ENCODE measurements at regions not wholly inside any gene's neighbourhood (a gene's known extent, or its start where the extent isn't known, plus 50 kb on each side); places are given as distances from the start of the nearest gene placed in this dataset.

DNA sequence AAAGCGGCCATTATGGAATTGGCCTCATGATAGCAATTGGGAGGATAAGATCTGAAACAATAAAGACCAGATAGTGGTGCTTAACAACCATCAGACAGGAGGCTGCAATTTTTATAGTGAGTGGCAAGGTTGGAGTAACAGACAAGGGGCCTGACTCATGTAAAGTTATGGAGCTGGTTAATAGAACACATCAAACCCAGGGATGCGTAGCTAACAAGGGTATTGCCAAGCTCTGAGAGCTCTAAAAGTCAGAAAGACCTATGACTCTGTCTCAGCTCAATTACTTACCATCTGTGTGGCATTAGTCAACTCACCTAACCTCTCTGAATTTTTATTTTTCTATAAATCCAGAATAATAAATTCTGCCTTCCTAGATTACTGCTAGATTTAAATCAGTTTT is 1731.5 kb upstream of the FLRT2 start:
- DNase-seq: no peak

DNA sequence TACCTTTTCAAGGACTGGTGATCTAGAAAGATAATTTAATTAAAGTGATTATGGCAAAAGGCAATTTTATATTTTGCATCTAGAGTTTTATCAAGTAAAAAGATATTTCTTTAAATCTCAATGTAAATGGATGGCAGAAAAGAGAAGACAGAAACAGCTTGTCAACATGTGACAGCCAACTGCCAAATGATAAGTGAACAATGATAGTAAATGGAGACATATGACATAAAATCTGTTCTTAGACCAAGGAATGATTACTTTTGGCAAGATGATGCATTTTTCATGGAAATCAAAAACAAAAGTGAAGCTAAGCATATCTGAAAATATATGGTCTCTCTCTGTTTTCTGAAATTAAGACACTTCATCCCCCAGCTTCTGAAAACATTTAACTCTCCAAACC is 1730.7 kb upstream of the FLRT2 start:
- no peak for DNase-seq

DNA sequence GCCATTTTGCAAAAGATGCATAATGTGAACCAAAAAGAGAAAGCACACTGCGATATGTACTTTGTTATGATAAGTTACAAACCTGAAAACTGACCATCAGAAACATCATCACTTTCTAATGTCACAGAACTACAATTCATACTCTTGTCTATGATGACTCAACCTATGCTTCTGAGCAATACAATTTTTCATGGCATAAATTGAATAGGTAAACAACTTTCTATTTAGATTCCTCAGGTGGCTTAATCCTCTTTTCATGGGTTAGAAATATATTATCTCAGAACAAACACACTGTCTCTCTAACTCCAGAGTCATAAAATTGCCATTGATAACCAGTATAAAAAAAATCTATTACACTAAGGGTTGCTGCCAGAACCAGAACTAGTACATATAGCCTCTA is 1715.0 kb upstream of the FLRT2 start:
- DNase-seq: no peak

DNA sequence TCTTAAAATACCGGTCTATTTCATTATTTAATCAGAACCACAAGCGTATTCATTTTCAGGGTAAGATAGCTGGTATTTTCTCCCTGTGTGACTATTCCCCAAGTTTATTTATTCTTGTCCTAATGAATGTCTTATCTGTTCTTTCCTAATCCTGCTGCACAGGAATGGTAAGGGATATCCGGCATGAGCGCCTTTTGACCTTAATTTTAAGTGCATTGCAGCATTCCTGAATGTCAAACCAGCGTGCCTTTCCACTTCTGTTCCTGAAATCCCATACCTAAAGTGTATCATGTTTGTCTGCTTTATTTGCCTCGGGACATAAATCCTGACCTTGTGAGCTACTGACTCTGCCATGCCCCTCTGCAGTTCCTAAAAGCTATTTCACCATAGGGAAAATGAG is 1713.2 kb upstream of the FLRT2 start:
- DNase-seq: no peak

DNA sequence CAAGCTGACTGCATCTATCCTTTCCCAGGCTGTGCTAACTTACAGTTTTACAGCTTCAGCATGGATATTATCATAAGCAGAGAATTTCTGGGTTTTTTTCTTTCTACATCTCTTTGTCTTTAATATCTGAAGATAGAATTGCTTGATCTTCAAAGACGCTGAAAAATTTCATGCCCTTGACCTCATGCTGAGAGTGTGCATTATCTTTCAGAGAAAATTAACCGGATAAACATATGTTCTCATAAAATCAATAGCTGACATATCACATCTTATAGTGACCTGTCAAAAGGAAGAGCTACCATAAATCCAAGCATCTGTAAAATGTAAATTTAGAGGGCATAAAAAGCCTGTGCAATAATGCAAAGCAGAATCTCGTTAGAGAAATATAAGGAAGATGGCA is 1704.1 kb upstream of the FLRT2 start:
- no peak for DNase-seq

DNA sequence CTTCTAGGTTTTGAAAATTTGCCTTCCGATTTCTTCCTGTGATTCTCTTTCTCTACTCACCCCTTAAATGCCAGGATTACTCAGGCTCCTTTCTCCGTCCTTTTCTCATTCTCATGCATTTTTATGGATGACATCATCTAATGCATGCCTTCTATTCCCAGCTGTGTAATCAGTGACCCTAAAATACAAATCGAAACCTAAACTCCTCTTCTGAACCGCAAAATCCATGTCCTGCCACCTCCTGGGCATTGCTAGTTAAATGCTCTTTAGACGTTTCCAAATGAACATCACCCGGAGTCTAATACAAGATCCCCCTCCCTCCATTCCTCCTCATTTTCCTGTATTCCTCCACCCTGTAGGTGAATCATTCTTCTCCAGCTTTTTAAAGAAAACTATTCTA is 1703.1 kb upstream of the FLRT2 start:
- no peak for DNase-seq

DNA sequence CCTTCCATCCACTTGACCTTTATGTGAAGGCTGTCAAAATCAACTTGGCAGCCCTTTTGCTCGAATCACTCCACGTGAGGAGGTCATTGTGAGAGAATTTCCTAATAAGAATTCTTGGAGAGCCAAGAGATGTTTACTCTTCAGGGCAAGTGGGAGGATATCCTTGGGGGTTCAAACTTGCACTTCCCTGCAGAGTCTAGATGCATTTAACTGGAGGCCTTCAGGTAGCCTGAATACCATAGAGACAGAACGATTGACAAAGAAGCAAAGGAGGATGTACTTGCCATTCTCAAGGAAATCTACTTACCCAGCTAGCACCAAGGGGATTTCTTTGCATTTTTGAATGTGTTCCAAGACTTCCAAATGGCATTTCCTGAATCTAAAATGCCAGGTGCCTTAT is 1702.6 kb upstream of the FLRT2 start:
- no peak for DNase-seq

DNA sequence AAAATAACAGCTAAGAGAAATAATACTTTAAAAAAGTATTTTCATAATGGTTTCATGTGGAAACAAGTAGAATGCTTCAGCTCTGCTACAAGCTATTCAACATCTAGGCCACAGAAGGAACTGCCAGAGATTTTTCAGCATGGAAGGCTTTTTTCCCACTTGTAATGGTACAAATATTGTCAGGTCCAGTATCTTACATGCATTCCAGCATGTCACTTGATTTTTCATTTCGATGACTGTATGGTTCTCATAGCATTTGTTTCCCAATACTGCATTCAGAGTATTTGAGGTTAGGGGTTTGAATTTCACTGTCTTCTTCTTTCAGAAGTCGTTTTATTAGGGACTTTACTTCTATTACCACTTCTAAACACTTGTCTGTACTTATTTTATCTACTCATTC is 1701.5 kb upstream of the FLRT2 start:
- DNase-seq: no peak

DNA sequence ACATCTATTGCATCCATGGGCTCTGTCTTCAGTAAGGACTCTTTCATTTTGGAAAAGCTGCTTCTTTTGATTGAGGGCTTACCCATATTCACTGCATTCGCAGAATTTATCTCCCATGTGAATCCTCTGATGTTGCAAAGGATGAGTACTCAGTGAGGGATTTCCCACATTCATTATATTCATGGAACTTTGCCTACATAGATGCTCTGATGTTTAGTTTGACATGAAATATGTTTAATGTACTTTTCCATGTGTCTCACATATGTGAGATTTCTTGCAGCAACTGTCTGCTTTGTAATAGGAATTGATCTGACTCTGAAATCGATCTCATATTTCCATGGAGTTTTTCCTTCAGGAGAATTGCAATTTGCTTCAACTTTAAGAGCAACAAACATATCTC is 1699.6 kb upstream of the FLRT2 start:
- DNase-seq: no peak

DNA sequence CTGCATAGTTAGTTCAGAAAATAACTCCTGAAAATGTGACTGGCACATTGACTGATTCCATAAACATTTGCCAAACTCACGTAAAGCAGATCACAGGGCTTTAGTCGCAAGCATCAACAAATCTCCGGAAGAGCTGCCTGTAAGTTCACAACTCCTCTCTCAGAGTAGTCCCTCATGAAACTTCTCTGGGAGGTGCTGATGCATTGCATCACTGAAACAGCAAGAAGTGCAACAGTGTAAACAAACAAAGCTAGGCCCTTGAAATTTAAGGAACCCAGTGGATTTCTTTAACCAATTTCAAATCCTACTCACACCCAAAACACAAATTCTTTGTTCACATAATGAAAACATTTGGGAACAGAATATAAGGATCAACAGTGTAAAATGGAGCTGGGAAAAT is 1691.7 kb upstream of the FLRT2 start:
- no peak for DNase-seq

DNA sequence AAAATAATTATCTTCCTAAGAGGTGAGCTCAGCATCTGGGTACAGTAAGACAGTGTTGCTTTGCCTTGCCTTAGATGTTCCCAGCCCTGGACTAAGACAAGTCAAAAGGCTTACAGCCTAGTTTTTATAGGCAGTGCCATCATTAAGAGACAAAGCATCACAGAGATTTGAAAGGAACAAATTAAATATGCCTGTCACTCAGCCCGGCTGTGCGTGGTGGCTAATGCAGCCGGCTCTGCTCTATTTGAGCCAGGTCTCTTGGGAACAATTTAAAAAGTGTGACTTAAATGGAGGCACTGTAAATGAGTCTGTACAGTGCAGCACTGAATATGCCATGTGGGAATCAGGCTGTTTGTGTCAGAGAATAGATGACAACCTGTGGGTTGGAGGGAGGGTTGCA is 1687.4 kb upstream of the FLRT2 start:
- DNase-seq: no peak

DNA sequence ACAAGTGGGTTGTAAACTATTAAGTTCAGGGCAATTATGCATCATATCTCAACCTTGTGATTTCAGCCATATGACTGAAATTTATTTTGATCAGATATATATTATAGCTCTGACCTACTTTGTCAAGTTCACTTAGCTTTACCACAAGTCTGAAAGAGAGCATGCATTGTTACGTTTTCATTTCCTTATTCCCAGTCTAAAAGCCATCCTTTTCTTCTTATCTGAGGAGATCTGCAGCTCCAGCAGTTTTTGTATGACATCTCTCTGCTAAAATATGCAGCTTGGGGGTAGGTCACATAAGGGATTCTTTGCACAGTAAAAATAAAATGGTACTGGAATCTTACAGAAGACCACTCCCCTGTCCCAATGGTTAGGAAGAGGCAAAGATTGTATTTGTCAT is 1682.8 kb upstream of the FLRT2 start:
- DNase-seq: no peak

DNA sequence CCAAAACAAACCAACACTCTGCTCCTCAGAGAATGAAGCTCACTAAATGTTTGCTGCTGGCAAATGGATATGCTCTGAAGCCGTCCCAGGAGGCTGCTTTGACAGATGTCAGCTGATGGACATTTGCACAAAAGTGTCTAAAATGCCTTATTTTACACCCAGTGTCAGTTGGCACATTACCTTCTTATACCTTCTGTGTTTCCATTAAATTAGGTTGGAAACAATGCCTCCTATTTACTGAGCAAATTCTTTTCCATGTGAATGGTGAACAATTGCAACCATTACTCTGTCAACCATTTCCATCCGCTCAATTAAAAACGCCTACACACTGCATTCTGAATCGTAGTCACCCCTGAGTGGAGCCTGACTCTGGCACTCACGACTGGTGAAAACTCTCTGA is 1679.9 kb upstream of the FLRT2 start:
- DNase-seq: no peak

DNA sequence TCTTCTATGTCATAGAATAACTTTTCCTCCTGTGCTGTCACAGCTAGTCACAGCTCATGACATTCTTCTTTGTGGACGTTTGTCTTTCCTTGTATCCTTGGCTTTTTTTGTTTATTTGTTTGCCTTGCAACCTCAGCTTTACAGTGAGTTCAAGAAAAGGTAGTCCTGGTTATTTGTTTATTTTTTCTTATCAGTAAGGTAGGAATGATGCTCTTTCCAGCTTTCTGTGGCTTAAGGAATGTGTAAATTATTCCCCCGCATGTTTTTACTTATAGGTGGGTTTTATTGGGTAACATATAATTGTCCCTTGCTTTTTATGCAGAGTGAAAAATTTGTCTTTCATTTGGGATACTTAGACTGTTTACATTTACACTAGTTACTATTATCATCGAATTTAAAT is 1673.6 kb upstream of the FLRT2 start:
- no peak for DNase-seq

DNA sequence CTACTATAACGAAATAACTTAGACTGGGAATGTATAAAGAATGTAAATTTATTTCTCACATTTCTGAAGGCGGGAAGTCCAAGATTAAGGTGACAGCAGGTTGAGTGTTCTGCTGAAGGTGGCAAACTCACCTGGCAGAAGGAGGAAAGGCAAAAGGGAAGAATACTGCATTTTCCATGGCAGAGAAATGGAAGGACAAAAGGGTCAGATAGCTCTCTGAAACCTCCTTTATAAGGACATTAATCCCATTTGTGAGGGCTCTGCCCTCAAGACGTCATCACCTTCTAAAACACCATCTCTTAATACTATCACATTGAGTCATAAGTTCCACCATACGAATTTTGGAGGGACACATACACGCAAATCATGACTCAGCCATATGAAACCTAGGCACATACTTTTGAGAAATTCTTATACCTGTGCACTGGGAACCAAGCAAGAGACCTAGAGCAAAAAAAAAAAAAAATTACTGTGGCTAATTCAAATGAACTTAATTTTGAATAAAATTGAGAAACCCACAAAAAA is 1669.3 kb upstream of the FLRT2 start:
- no peak for DNase-seq

DNA sequence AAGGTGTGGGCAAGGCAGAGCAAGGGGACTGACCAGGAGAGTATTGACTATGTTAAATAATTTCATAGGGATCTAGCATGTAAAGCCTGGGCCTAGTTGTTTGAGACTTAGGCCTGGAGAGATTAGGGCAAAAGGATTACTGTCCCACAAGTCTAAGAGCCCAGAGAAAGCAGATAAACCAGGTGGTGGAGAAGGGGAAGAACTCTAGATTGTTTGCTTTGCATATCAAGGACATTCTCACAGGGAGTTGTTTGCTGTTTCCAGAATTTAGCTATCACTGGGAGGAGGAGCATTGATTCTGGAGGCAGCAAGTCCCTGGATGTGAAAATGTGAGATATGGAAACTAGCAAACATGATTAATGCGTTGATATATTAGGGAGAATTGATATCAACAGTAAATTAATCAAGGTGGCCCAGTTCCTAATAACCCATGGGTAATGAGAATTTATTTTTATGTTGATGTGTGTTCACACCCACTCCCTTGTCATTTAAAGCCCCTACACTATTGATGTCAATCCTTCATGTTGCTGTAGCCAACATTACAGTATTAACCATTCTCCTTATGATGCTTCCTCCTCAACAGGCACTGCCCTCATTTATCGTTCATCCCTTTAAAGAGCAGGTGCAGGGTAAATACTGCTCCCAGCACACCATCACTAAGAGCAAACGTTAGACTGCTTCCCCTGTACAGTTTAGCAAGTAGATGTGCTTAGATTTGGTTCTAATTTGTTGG is 1666.7 kb upstream of the FLRT2 start:
- DNase-seq: no peak

DNA sequence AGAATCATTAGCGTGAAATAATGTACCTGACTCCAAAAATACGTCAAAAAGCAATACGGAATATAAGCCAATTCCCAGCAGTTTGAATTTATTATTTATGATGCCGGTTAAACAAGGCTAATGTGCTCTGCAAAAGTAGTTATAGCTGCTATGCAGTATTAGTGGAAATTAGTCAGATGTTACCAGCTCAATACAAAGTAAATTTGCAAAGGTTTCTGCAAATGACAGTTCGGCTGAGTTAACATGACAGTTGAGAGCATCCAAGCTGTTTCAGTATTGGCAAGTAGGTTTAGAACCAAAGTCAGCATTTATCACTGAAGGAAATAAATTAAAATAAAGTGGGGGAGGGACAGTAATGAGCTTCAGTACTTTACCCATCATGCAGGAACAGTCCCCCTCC is 1665.8 kb upstream of the FLRT2 start:
- DNase-seq: no peak

DNA sequence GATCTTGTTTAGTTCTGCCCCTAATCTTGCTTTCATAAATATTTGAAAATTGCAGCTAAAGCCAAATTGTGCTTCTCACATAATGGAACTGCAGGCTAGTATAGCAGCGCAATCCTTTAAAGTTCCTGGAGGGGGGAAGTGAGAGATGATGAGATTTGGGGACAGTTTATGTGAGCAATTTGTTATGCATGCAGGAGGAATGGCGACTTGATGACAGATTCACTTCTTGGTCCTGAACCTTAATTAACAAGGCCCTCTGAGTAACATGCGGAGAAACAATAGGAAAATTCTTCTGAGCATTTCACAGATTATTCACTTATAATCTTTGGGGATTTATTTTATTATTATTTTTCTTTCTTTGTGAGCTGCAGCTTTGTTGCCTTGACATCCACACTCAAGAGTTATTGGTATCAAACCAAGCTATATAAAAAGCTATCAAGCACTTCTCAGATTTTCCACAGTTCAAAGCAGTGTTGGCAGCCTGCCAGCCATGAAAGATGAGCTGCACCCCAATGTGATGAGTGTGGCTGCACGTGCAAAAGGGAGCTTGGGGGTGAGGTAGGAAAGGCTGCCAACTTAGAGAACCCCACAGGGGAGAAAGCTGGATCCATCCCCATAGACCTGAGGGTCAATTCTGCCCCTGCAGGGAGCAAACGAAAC is 1662.2 kb upstream of the FLRT2 start:
- DNase-seq: no peak

DNA sequence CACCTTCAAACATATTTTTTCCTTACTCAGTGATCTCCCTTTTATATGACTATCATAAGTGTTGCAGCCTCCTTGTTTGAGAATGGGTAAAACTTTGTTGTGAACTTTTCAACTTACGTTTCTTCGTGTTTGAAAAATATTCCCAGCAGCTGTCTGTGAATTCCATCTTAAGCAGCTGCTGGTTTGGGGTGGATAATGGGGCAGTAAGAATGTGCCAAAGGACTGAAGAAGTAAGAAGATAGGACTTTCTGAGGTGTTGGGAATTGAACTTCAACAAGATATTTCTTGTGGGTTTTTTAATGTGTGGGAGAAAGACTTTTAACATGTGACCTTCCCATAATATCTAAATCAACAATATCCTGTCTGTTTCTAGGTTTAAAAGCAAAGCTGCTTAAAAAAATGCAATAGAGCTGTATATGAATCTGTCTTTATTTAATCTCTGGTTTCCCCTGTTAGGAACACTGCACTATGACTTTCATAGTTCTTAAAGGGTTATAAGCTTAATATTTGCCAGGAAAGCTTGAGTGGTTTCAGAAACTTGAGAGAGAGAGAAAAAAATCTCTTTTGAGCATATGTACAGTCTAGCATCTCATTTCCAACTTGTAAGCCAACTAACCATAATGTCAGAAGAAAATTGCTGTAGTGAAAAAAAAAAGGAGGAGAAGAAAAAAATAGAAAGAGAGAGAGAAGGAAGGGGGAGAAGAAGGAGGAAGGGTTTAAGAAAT is 1659.2 kb upstream of the FLRT2 start:
- DNase-seq: no peak

DNA sequence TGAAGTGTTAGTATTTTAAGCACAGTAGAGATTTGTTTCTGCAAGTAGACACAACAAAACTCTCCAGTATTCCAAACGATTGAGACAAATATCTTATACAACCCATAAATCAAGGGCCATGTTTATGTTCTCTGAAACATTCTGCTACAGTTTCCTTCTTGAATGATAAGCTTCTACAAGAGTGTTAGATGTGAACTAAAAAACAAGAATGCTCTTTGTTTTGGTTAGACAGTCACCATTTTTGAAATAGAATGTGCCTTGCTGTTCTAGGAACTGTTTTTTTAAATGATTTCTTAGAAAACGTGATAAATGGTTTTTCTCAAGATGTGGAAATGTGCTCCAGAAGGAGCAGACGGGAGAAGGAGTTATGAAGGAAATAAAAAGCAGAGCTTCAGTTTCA is 1656.3 kb upstream of the FLRT2 start:
- DNase-seq: no peak

DNA sequence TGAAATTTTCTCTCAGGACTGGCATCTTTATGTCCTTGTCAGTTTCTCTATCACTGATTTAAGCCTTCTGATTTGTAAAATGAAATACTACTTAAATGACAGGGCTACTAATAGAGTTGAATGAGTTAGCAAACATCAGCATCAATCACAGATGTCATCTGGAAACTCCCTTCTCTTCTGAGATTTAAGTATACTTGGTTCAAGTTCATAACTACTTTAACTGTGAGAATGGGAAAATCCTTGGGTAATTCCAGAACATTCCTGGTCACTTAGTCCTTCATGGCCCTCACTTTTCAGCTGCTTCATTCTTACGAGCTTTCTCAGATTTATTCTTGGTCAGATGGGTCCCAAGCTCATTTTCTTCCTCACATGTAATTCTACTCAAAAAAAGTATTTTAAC is 1655.3 kb upstream of the FLRT2 start:
- no peak for DNase-seq

DNA sequence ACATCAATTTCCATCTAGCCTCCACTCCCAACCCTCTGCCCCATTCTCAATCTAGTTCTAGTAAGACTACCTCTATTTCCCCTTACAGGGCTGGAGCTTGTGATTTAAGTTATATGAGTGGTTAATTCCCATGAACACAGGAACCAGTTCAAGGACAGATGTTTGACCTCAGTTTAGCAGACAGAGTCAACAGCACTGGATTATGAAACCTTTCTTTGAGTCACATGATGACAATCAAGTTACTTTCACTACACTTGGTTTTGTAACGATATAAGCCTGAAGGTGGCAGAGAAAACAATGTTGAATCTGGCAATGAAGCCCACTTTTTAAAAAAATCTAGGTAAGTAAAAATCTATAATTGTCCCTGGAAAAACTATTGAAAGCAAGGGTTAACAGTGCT is 1646.2 kb upstream of the FLRT2 start:
- no peak for DNase-seq

DNA sequence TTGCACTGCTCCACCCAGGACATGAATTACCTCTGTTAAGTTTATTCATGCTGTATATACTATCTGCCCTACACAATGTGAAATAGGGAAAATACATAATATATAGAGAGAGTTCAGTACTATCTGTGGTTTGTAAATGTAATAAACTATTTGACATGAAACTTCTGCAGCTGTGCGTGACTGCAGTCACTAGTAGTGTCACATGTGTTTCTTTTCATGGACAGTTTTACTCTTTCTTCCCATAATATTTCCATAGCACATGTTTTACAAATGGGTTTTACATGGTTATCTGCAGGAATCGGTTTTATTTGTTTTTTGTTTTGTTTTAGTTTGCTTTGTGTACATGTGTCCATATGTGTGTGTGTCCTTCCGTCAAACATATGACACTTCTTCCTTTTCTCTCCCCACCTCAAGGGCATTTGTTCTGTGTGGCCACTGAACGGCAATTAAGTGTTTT is 1644.1 kb upstream of the FLRT2 start:
- no peak for DNase-seq

DNA sequence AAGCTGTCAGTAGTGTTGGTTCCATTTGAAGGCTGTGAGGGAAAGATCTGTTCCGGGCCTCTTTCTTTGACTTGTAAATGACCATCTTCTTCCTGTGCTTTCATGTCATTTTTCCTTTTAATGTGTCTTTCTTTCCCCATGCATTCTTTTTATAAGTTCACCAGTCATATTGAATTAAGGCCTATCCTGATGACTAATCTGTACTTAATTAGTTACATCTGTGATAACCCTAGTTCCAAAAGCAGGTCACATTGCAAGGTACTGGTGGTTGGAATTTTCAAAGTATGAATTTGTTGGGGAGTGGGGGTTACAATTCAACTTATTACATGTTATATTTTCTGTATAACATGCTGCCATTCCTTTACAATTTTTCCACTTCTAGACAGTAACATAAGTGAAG is 1642.1 kb upstream of the FLRT2 start:
- no peak for DNase-seq

Measured in NCI-H1417 treated with DMSO at 0.1 percent for 48 hours (cell line).